Glomerular endothelial cell (primary cell): ENCODE measurements at regions not wholly inside any gene's neighbourhood (a gene's known extent, or its start where the extent isn't known, plus 50 kb on each side); places are given as distances from the start of the nearest gene placed in this dataset.
A peak's percentile ranks its signal among the peaks of the same experiment; 100 is the strongest.

ENCODE experiments used
- DNase-seq: peaks from one replicate; pipeline ENCODE4 v3.0.0-alpha.2; 2011; ENCODE audit warnings: low read depth, low spot score; ENCODE audit errors: extremely low read depth

DNA sequence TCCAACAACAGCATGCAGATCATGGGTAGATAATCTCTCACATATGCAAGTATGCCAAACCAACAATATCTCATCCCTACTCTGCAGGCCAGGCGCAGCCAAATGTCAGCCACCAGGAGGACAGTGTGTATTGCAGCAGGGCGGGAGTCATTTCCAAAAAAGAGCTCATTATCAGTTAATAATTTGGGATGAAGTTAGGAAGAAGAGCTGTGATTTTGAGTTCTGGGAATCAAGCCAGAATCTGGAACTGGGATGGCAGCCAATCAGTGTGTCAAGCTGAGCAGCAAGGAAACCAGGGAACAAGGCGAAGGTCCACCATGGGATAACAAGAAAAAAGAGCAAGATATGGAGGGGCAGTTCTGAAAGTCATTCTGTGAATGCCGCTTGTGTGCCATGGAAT lies 88.2 kb upstream of the CAMK2D start:
- no peak for DNase-seq

DNA sequence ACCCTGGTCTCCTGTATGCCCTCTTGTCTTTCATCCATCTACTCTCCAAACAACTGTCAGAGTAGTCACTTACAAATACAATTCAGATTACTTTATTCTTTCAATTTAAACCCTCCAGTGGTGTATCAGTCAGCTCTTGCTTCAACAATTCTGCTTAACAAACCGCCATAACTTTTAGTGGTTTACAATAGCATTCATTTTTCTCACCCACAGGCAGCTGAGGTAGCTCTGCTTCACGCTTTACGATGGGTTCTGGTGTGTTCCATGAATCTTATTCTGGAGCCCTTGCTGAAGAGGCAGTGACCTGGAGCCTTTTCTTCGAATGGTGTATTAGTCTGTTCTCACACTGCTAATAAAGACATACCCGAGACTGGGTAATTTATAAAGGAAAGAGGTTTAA lies 86.2 kb upstream of the CAMK2D start:
- DNase-seq = no peak

DNA sequence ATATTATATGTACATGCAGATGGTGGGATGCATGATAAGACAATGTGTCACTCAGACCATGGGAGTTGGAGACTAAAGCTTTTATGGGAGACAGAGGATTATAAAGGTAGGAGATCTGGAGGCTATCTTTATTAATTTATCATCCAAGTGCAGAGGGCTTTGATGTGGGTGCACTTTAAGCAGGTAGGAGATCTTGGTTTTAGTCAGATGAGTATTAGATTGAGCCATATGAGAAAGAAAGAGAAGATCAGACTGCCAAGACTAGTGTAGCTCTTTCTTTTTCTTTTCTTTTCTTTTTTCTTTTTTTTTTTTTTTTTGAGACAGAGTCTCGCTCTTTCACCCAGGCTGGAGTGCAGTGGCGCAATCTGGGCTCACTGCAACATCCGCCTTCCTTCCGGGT lies 84.9 kb upstream of the CAMK2D start:
- no peak for DNase-seq

DNA sequence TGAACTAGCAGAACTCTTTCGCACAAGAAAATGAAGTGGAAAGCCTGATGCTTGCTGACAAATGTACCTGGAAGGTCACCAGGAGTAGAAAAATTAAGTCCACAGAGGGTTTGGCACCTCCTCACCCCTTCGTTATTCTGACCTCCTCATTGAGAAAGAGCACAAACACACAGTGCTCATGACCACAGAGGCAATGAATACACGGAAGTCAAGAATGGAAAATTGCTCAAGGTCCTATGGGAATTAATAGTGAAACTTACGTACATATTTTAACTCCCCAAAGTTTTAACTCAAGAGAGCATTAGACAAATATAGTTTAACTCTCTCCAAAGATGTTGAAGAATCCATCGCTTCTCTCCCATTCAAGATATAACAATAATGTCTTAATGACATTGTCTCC lies 83.6 kb upstream of the CAMK2D start:
- DNase-seq = no peak

DNA sequence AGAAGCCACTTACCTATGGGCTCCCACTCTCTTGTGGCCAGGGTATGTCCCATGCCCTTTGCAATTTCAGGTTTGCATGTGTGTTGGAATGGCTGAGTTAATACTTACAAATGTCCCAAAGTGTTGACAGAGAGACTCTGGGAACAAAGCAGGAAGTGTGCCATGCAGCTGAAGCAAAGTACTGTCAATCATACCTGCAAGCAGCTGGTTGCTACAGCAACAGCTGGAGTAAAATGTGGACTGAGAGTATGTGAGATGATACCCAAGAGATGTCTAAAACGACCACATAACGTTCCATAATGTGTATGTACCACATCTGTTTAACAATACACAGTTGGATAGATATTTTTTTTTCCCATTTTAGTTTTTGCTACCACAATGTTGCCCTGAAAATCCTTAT lies 82.8 kb upstream of the CAMK2D start:
- DNase-seq = no peak

DNA sequence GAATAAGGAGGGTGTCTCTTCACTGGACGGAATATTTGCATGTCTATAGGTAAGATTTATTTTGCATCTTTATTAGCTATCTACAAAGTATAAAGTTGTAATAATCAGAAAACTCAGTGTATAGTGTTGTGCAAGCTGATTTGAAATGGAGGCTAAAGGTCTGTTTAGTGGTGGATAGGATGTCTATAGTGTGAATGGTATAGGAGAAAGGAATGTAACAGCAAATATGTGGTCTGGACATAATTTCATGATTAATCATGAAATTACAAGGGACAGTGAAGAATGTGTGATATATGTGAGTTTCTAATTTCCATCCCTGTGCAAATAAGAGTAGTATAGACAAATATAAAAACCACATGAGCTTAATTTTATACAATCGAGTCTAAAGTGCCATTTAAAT lies 79.3 kb upstream of the CAMK2D start:
- no peak for DNase-seq

DNA sequence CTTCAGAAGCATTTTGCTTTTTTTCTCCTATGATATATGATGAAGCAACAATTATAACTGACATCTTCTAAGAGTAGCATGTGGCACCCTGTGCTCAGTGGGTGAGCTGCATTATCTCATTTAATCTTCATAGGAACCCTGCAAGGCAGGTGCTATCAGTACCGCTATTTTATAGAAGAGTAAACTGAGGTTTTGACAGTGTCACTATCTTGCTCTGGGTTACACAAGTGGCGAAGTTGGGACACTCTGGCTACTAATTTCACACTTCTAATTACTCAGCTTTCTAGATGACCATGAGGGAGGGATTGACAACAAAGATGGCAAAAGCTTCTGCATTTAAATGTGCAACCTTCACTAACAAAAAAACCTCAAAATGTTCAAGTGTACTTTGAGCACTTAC lies 76.9 kb upstream of the CAMK2D start:
- DNase-seq = no peak

DNA sequence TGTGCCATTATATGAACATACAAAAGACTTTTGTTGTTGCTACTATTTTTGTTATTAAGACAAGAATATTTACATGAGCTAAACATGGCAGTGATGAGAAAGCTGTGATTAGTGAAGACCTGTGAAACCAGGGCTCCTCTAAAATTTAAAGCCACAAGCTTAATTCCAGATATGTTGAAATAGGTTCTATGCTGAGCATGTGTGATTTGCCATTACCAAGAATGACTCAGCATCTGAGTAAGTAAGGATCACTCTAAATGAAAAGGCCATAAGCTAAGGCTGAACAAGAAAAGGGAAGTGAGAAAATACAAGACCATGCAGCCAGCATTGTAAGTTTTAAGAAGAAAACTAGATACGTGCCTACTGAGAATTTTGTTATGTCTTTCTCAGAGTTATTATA lies 75.9 kb upstream of the CAMK2D start:
- DNase-seq = no peak

DNA sequence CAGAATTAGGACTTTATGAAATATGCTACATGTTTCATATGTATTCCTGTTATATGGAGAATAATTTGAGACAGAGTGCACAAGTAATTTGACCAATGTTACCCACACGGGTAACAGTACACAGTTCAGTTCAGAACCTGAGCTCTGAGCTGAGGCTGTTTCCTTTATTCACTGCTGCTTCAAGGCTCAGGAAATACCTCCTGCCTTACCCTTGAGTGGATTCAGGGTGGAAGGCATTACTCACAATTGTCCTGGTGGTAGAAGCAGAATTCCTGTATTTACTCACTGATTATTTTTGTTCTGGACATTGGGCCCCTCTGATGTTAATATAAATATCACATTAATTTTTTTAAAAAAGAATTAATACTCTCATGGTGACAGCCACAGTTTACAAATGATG lies 73.5 kb upstream of the CAMK2D start:
- DNase-seq = peak; percentile 41

DNA sequence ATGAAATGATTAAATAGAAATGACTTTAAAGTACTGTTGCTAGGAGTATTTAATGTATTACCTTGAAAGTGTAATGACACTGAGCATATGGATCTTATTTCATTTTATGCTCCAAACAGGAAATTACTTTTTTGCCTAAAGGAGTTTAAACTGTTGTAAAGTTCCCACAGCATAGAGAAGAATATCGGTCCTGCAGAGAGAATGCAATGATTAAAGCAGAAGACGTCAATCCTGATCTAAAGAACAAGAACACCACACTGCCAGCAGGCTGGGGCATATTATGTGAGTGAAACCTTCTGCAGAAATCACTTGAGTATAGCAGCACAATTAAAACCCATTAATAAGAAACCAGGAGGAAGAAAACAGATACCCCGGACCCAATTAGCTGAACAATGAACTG lies 72.8 kb upstream of the CAMK2D start:
- no peak for DNase-seq

DNA sequence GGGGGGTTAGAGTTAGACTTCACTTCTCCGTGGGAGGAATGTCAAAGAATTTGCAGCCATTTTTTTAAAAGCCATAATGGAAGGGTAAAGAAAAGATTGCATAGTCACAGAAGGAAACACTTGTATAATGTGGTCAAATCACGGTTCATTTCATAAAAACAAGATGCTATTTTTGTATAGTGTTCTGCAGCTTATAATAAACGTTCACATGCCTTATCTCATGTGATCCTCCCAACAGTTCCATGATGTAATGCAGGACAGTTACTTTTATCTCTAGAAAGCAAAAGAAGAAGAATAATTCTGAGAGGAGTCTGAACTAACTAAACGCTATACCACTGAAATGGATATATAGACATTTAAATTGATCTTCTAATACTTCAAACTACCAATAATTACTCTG lies 71.3 kb upstream of the CAMK2D start:
- DNase-seq = no peak

DNA sequence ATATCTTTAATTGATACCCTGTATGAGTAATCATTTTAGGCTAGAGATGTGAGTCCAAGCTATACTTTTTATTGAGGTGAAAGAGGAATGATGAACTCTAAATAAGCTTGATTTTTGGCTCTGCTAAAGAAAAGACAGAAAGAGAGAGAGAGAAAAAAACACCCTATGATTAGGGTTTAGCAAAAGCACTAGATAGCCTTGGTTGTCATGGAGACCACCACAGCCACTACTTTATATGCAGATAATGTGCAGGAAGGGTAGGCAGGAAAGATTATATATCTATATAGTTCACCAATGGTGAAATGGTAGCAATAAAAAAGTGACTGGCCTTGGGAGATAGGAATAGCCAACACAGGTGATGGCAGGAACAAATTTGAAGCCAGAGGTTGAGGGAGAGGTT lies 69.9 kb upstream of the CAMK2D start:
- DNase-seq = no peak

DNA sequence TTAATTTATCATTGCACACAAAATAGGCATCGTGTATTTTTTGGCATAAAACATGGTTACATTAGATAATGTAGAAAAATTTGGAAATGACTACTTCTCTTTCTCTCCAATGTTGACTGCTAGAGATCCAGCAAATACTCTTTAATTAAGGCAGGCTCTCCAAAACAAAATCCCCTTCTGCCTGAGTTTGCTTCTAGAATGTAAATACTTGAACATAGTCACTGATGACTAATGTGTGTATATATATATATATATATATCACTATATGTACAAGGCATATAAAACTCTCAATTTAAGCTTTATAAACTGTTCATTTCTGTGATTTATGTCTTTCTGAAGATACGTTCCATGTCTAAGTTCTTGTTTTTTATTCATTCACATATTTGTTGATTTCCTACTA lies 67.2 kb upstream of the CAMK2D start:
- DNase-seq = no peak

DNA sequence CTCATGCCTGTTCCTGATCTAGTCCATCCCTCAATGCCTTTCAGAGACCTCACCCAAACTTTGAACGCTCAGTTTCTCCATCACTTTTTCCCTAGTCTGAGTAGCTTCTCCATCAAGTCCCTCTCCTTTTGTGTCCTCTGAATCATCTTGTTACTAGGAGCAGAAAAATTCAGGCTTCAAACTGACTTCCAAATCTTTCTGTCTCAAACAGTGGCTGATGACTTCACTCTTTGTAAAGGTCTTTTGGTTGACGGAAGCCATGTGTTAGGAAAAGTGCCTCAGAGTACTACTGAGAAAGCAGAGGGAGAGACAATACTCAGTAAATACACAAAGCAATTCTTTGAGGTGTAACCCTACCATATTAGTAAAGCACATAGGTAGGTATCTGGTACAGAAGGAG lies 65.7 kb upstream of the CAMK2D start:
- DNase-seq = no peak

DNA sequence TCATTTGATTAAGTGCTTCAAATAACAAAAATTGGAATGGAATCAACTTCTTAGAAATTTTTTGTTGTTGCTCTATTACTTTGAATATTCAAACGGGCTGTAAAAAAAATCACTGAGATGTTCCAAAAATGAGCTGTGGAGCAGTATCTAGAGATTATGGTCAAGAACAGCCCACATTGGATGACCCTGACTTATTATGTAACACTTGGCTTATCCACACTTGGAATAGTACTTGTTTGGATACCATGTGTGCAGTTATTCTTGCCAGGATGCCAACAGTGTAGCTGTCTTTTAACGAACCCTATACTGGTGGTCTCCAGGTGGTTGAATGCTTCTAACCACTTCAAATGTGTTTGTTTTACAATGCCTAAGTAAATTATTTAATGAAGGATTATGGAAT lies 64.9 kb upstream of the CAMK2D start:
- DNase-seq = no peak

DNA sequence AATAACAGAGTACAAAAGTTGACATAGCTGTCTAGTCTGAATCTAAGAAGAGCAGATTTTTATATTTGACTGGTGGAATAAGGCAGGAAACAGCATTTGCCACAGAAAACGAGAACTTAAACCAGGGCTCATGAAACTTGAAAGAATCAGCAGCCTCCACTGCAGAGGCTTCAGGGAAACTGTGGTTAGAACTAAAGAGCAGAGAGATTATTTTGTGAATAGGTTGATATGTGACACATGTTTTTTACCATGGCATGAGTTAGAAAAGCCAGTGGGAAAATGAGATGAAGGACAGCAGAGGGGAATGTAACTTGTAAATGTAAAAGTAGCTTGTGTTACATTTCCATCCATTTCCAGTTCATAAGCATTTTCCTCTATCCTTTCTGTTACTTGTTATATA lies 63.7 kb upstream of the CAMK2D start:
- no peak for DNase-seq

DNA sequence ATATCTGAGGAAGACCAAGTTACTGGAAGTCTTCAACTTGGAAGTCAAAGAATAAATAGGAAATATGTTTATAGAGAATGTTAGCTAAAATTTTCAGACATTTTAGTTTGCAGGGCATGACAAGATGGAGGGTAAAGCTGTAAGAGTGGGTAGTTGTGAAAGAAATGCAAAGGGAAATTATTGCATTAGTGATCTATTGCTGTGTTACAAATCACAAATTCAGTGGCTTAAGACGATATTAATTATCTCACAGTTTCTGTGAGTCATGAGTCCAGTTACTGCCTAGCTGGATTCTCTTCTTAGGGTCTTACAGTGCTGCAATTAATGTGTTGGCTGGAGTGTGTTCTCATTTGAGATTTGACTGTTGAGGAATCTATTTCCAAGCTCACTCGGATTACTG lies 62.9 kb upstream of the CAMK2D start:
- no peak for DNase-seq

DNA sequence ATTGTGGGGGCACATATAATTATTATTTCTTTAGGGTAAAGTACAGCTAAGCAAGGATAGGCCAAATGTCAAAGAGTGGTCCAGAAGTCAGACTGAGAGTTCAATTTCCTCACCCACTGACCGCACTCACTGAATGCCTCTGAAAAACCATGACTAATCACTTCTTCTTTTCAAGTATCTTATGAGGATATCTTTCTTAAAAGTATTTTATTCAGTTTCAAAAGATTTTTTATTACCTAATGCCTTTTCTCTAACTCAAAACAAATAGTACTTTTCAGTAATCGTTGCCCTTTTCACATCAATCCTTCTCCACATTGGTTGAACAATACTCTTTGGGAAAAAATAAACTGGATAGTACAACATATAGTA lies 61.7 kb upstream of the CAMK2D start:
- DNase-seq = no peak

DNA sequence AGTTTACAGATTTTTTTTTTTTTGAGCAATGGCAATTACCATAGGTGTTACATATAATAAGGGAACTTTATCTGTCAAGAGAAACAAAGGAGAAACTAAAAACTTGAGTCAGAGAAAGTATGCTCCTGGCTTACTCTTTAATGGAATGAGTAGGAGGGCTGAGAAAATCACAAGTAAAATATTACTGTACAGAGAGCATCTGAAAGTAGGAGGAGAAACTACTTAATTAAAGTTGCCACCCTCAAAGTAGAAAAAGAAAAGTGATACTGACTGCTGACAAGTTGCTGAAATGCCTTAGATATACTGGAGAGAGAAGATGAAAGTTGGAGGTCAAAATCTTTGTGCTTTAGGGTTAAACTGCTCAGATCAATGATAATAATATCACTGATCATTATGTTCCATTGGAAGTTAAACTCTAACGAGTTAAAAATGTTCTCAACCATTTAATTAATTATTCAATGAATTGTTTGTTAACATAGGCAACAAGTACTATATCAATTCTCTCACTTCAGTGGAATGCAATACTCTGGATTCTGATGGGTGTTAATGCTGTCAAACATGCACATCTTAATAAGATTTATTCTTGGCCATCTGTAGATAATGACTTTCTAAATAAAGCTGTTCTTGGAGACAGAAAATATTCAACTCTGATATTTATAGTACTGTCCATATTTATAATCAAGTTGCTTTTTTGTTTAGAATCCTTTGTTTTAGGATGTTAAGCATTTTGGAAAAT lies 61.2 kb upstream of the CAMK2D start:
- no peak for DNase-seq

DNA sequence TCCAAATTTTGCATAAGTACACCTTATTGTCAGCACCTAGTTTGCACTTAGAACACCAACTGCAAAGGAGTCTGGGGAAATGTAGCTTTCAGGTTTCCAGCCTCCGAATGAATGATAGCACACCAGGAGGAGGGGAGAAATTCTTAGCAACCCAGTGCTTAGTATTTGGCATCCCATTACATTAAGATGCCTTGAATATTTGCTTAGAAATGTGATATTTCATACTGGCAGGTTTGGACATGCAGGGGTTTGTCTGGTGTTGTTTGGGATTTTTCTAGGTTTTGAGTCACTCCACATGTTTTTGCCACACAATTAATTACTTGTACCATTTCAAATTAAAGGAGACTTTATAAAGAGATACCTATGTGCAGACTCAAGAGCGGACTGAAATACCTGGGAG lies 60.3 kb upstream of the CAMK2D start:
- DNase-seq = no peak

DNA sequence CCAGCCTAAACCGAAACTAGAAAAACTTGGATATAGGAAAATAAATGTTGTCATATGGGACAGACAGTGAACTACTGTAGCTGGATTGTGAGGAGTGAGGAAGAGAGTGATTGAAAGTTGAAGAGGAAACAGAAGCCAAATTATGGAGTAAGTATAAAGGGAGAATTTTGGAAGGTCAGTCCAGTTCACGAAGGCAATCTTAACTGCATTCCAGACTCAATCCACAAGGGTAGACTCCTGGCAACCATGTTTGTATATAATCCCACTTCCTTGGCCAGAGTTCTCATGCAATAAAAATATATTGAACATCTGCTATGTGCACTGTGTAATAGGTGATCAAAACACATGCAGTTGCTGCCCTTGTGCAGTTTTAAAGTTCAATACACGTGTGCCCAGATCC lies 58.6 kb upstream of the CAMK2D start:
- no peak for DNase-seq

DNA sequence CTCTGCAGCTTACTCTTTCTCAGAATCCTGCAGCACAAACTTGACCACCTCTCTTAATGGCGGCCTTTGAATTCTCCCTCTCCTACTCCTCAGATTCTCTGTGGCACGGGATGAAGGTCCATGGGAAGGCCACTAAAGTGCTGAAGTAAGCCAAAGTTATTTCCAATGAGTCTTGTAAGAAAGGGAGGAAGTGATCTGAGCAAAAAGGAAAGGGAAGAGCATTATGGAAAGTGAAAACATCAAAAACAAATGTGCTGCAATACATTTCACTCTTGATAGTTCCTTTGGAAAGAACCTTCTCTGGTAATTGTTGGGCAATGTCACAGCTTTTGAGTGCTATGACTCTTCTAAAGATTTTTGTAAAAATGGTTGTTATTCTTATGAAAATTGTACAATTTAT lies 54.3 kb upstream of the CAMK2D start:
- no peak for DNase-seq

DNA sequence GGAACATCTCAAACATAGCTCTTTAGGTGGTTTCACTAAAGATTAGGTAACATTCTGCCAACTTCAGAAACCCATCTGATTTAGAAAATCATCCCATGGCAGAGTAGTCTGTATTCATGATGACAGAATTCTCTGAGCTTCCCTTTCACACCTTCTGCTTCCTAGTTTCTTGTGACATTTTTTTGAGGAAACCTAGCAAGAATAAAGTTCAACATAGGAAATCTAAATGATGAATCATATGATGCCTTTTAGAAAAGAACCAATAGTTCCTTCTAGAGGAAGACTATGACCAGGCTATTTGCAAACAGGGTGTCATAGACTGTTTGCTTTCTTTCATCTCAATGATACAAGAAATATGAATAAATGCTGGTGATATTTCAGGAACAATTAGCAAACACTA lies 49.8 kb upstream of the CAMK2D start:
- no peak for DNase-seq
